HG02840 (cell line): ENCODE measurements at regions not wholly inside any gene's neighbourhood (a gene's known extent, or its start where the extent isn't known, plus 50 kb on each side); places are given as distances from the start of the nearest gene placed in this dataset.
"Not testable (repeated sequence)": the region's sequence is repeated elsewhere in the genome, so short reads cannot be mapped to it uniquely, and the experiment has no call there.

Source experiments
- ATAC-seq: cut with Tn5 transposase; IDR thresholded peaks from one replicate; pipeline ENCODE4 v1.9.1; 2021; ENCODE audit warnings: mild to moderate bottlenecking, moderate library complexity, moderate number of reproducible peaks; ENCODE audit not compliant: unreplicated experiment, low FRiP score

DNA sequence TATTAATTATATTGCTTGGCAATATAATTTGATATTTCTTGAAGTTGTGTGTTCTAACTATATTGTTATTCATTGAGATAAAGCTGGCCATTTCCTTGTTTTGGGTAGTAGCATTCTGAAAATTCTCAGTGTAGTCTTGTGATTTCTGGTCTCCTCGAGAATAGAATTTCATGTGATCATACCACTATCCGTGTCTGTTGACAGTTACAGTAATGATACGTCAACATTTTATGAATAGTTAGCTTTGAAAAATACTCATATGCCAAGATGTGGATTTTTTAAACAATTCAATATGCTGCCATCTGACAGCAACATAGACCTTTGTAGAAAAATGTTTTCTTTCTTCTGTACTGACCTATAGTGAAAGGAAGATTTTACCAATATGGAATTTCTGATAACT, 723.7 kb upstream of the SLC35B3 start:
- ATAC-seq: no peak

DNA sequence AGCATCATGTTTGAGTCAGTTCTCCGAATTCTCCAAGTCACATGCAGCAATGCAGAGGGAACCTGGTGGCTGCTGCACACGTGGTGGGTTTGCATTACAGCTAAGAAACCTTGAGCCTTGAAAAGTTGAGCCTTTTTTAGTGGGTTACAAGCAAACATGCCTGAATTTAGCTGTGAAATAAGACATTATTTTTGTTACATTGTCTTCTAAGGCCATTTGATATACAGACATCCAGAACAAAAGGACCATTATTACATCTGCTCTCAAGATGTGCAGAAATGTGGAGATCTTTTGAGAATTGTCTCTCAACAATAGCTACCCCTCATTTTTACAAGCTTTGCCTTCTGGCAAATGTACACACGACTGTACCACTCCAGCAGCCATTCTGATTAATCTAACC, 720.5 kb upstream of the SLC35B3 start:
- ATAC-seq: no peak

DNA sequence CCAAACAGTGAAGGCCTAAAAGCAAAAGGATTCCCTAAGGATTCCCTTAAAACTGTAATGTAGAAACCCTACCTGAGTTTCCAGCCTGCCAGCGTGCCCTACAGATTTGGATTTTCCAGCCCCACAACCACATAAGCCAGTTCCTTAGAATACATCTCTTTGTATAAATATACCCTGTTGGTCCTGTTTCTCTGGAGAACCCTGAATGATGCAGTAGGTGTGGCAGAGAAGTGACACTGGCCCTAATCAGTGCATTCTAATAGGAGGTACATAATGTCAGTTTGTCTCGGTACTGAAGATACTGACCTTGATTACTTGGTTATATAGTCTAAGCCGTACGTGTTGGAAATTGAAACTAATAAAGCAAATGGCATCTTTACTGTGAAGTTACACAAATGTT, 707.8 kb upstream of the SLC35B3 start:
- ATAC-seq: no peak

DNA sequence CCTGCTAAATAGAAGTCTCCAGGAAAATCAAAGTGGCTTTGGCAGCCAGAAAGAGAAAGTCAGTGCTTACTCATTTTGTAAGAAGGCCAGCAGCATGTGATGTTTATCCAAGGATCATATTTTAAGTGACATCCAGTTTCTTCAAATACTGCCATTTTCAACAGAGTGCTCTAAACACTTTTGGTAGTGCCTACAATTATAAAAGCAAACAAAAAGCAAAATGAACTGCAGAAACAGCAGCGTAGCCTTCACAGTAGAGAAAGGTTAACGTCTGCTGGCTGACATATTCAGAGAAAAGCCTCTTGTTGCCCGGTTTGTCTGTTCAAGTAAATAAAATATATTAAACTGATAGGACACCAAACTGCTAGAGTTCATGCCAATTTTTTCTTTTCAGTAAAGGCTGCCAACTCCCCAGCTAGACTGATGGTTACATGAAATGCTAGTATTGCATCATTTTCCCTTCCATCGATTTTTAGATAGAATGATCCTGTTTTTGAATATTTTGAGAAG, 705.7 kb upstream of the SLC35B3 start:
- ATAC-seq: no peak

DNA sequence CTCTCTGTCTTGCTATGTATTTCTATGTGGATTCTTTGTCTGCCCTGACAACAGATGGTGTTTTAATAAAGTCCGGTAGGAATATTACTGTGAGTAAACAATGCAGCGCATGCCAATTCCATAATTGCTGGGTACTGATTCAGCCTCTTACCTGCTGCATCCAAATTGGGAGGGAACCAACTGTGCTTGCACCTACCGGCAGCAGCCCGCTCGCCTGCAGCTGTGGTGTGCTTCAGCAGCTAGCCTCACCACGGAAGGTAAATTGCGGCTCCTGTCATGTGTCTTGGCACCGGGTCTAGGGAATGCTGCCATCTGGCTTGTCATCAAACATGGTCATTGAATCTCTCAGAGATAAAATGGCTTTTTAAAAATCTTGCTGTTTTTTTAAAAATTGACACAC, 704.8 kb upstream of the SLC35B3 start:
- ATAC-seq: no peak

DNA sequence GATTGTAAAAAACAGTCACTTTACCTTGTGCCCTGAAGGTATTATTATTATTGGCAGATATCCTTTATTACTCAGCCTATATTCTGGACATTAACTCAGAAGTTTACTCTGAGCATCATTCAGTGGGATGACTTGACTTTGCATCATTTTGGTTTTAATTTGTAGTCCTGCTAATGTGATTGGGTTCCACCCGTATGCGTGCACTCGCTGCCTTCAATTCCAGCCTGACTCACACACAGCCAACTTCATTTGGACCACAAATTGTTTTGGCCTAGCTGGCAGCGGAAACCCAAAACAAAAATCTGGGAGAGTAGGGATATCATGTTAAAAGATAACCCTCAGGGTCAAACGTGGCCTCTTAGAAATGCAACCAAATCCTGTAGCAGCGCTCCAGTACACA, 704.4 kb upstream of the SLC35B3 start:
- no peak for ATAC-seq

DNA sequence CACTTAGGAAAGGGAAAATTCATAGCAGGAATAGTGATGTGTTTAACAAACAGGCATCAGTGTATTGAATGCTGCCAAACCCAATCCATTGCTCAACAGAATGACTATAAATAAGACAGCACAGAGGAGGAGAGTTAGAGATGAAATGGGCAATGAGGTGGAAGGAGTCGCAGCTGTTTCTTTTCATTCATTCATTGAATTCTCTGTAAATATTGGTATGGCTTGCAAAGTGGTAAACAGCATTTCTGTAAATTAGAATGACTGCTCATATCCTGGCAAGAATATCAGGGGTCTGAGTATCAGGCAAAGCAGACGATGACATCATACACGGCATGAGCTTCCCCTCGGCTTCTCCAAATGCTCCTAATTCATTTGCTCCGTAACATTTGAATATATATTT, 703.6 kb upstream of the SLC35B3 start:
- ATAC-seq: no peak

DNA sequence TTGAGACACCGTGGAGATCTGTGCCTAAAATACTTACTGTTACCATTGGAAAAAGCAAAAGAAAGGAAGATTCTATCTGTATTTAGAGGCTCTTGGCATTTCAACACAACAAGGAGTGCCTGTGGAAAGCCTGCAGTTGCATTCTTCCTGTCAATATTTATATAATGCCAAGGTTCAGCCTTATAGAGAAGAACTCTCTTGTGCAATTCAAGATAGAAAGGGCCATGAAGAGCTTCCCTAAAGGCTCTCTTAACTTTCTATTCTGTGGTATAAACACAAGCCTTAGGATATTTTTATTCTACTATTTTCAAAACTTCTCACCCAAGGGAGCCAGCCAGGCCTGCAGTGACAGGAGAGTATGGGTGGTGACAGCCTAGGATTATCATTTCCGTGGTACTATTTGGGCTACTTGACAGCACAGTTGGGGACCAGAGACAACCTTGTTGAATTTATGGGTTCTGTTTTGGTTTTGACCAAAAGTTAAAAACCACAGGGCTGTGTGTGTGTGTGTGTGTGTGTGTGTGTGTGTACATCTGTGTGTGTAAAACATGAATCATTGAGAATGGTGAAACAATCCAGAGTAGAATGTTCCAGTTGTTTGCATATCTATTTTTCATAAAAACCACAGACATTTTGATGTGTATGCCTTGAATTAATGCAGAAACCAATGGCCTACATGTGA, 700.9 kb upstream of the SLC35B3 start:
- ATAC-seq: no peak

DNA sequence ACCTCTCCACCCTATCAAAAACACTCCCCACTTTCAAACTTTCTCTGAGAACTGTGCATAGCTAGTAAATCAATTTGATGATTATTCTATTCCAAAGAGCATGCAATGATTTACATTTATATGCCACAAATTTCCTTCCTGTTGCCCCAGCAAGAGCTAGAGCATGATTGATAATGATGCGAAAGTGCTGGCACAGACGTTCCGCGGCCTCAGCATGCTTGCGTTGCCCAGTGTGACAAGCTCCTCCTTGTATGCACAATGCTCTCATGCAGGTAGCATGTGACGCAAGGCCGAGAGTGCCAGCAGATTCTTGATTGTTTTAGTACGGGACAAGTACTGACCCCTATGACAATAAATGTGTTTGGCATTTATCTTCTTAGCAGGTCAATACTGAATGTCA, 696.3 kb upstream of the SLC35B3 start:
- no peak for ATAC-seq

DNA sequence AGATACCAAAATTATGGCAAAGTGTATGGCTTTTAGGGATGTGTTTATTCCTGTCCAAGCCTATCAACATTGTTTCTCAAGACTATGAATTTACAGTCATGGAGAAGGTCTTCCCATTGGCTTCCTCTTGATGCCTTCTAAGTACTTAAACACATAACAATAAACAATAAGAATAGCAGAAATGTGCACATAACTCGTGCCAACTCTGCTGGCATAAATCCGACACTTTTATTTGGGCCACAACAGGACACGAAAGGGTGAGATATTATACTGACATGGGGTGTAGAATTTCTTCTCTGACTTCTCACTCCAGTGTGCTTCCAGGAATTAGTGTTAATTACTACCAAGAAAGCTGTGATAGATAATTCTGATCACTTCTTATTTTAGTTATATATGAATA, 695.9 kb upstream of the SLC35B3 start:
- no peak for ATAC-seq

DNA sequence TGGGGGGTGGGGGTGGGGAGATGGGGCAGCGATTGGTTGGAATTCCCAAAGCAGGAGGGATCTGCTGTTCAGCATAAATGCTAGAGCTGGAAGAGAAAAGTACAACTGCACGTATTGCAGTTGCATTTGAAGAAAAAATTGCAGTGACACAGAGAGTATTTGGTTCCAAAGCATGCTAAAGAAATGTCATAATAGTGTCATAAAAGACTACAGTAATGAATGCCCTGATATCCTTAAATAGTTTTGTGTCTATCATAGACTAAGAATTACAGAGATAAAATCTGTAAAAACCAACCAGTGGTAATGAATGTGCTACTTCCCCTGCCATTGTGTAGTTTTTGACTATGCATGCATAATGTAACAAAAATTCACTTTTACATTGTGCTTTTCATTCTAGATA, 693.6 kb upstream of the SLC35B3 start:
- ATAC-seq: no peak

DNA sequence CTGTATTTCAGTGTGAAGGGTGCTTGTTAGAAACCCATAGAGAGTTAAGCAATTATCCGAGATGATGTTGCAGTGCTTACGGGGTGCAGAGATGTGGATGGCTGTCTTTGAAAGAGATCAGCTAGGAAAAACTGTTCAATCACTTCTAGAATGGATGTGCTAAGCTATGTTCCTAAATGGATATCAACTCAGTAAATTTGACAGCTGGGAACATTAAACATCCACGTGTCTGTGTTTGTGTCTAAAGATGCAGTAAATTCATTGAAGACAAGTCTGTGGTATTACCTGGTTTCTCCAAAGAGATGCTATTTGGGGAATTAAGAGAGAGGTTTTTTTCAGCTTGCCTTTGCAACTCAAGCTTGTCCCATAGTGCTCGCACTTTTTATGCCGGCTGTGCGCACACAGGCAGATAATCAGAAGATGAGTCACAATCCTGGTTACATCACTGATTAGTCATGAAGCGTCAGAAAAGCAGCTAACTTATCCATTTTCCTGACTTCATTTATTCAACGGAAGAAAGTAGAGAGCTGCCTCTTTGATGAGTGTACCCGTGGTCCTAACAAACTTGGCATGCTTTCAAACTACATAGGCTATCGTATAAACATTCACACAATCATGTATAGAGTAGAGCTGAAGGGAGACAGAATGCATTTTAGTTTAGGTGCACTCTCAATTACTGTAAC, 691.7 kb upstream of the SLC35B3 start:
- ATAC-seq: no peak

DNA sequence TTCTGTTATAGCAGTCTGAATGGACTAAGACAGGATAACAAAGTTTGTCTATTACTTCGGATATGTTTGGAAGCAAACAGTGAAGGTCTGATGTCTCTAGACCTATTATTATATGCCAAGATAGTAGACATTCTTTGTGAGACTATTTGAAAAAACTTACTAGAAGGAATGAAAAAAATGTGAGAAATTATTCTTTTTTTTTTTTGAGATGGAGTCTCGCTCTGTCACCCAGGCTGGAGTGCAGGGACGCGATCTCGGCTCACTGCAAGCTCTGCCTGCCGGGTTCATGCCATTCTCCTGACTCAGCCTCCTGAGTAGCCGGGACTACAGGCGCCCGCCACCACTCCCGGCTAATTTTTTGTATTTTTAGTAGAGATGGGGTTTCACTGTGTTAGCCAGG, 690.7 kb upstream of the SLC35B3 start:
- not testable (repeated sequence) for ATAC-seq

DNA sequence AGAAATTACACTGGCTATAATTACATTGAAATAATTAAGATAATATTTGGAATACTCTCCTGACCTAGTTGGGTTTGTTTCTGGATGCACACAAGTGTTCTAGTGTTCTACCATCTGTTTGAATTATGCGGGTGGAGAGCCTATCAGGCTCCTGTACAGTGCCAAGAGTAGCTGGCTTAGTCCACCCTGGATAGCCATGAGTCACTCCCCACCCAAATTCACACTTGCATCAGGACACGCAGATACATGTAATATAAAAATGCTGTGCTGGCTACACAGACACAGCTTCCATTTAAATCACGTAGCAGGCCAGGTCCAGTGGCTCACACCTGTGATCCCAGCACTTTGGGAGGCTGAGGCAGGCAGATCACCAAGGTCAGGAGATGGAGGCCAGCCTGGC, 686.2 kb upstream of the SLC35B3 start:
- no peak for ATAC-seq

DNA sequence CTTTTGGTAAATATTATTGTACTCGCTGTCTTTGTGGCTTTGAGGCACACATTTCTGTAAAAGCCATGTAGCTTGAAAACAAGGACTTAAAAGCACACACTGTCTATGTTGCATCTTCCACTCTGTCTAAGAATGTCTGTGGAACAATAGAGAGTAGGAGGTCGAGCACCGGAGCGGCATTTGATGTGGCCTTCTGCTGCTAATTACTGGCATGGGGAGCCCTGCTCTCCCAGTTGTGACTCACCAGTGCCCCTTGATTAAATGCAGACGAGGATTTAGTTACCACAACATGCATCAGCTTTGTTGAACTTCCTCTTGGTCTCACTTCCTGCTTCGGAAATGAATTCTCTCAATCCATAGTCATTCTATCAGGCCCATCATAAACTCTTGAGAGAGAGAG, 680.7 kb upstream of the SLC35B3 start:
- ATAC-seq: no peak

DNA sequence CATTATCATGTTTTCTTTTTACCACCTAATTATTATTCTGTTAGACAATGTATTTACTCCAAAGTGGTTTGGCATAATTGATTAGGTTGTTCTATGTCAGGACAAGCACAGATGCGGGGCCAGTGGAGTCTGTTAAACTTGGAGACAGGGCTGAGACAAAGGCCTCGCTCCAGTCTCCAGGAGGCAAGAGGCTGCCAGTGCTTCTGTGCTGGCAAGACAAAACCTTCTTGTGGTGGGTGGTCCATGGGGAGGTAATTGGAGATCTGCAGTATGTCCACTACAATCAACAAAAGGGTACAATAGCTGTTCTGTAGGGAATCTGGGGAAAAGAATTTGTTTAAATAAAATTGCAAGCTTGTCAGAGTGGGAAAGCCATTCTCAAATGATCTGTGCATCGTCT, 677.2 kb upstream of the SLC35B3 start:
- ATAC-seq: no peak

DNA sequence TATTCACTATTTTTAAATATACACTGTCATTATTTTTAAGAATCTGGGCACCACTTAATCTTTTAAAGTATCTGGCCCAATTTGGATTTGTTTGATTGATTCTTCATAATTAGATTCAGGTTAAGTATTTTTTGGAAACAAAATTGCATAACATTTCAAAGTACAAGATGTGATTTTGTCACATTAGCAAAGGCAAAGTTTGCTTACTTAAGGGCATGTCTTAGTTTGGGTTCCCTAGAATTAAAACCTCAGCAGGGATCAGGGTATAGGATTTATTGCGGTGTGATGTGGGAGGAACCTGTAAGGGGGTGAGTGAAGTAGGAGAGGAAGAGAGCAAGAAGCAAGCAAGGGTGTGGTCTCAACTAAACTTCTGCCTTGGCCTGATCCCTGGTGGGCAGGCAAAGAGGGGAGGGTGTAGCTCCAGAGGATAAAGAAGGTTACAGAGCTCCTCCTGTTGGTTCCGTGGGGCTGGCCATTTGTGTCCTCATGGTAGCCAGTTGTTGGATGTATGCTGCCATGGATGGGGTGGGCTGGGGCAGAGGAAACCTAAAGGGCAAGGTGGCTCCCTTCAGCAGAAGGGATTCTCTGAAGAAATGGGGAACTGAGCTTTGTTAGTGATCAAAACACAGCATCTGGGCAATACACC, 668.7 kb upstream of the SLC35B3 start:
- ATAC-seq: no peak

DNA sequence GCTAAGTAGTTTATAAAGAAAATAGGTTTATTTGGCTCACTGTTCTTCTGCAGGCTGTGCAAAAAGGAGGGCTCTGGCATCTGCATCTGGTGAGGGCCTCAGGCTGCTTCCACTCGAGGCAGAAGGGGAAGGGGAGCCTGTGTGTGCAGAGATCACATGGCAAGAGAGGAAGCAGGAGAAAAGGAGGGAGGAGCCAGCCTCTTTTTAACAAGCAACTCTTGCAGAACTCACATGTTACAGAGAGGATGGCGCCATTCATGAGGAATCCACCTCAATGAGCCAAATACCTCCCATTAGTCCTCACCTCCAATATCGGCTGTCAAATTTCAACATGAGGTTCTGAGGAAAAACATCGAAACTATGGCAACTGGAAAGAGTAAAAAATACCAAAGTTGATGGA, 666.6 kb upstream of the SLC35B3 start:
- ATAC-seq: no peak

DNA sequence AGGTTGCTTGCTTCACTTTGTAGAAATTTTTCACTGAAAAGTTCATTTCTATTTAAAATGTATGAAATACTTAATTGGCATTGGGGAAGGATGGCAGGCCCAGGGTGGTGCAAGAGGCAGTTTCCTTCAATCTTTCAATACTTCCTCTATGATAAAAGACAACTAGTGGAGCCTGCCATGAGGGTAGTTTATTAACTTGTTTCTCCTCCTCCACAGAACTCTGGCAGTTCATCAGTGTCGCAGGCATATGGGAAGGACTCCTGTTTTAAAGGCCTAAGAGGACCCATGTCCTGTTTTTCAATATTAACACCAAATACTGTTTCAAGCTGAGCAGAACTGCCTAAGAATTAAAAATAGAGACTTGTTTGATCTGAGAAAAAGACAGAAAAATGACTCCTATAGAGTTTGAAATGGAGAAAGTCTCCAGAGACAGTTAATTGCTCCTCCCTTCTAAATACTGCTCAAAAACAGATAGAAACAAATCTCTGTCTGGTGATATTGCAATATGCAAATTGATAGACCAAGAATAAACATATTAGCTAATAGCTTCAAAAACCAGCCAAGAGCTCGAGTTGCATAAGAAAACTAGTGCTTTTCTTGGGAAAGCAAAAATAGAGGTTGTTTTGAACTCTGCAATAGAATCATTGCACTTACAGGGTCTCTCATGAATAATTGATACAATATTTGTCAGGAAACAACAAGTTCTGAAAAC, 665.7 kb upstream of the SLC35B3 start:
- ATAC-seq: no peak

DNA sequence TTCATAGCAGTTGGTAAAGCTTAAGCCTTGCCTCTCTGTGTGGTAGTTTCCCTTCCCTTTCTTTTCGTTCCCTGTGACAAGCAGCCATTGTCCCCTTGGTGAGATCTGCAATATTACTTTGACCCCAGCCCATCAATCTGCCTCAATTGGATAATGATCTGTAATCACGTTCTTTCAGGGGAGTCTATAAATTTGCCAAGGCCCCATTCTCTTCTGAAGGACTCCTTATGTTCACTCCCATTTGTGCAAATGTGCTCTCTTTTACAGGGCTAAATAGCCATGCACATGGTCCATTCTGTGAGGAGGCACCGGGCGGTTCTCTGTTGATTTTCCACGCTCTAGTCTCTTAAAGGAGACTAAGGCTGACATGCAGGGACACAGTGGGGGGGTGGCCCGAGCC, 660.4 kb upstream of the SLC35B3 start:
- ATAC-seq: no peak

DNA sequence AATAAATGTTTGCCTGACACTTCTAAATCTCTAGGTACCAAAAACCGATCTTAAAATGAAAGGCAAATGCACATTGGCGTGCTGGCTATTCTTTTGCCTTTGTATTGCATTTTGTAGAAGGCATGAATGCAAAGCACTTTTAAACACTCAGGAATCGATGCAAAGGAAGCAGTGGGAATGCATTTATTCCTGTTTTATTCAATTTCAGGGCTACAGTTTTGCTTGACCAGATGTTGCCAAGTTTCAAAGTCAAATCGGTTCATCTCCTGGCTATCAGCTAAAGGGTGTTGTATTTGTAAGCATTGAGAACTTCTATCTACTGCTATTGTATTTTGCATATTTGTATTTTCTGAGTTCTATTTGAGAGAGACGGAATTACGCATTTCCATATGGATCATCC, 659.8 kb upstream of the SLC35B3 start:
- no peak for ATAC-seq
